ENCODE measurements at regions not wholly inside any gene's neighbourhood (a gene's known extent, or its start where the extent isn't known, plus 50 kb on each side); places are given as distances from the start of the nearest gene placed in this dataset.
"Not testable (repeated sequence)": the region's sequence is repeated elsewhere in the genome, so short reads cannot be mapped to it uniquely, and the experiment has no call there.

GRCh38 chr2:187187519-187187918, 260.5 kb downstream of the CALCRL start:
- Mint-ChIP-seq H3K4me1 (no peaks in the 10 kb centered on the region), H3K27me3 (ENCODE audit: low read depth in 2 of 2) (no peaks in the 10 kb centered on the region)
- intact Hi-C loops (cut with micrococcal nuclease): no loop called here

GRCh38 chr2:187180529-187180928, 267.5 kb downstream of the CALCRL start:
- H3K4me3 ChIP-seq (ENCODE audit: low read length): no peak overlapping the region
- Mint-ChIP-seq H3K27ac (no peak overlapping the region), H3K9me3 (peaks cover 6 to 8% of the 10 kb centered on the region in 2 donors), H3K36me3 (no peaks in the 10 kb centered on the region), H3K27me3 (ENCODE audit: low read depth in 2 of 2) (no peaks in the 10 kb centered on the region), H3K4me3 (no peak overlapping the region), H3K4me1 (no peaks in the 10 kb centered on the region)
- H3K36me3 ChIP-seq (ENCODE audit: control insufficient read depth, insufficient read depth, low read length): no peaks in the 10 kb centered on the region
- no peaks in the 10 kb centered on the region for H3K9me3 ChIP-seq (ENCODE audit: control insufficient read depth, insufficient read depth, low read length)
- intact Hi-C loops (cut with micrococcal nuclease): no loop called here
- ATAC-seq (no peak), DNase-seq (no peak)
- H3K27ac ChIP-seq (ENCODE audit: low read length): no peak overlapping the region
- WGBS (ENCODE audit: insufficient coverage): 94% methylated on average over 3 of the region's 3 CpGs
- TF ChIP-seq CTCF (IDR thresholded peaks at IDR 0.05): no peak
- no peaks in the 10 kb centered on the region for H3K27me3 ChIP-seq (ENCODE audit: control insufficient read depth, insufficient read depth, low read length)
- no peaks in the 10 kb centered on the region for H3K4me1 ChIP-seq (ENCODE audit: control insufficient read depth, insufficient read depth, low read length)

More at GRCh38 chr2:187187519-187187918, 260.5 kb downstream of the CALCRL start:
- TF ChIP-seq CTCF (IDR thresholded peaks at IDR 0.05): no peak
- no peaks in the 10 kb centered on the region for H3K4me1 ChIP-seq (ENCODE audit: control insufficient read depth, insufficient read depth, low read length)
- no peak for DNase-seq
- H3K4me3 ChIP-seq (ENCODE audit: low read length): no peak overlapping the region
- H3K27ac ChIP-seq (ENCODE audit: low read length): no peak overlapping the region
- no peaks in the 10 kb centered on the region for H3K9me3 ChIP-seq (ENCODE audit: control insufficient read depth, insufficient read depth, low read length)
- H3K27me3 ChIP-seq (ENCODE audit: control insufficient read depth, insufficient read depth, low read length): no peaks in the 10 kb centered on the region
- H3K36me3 ChIP-seq (ENCODE audit: control insufficient read depth, insufficient read depth, low read length): no peaks in the 10 kb centered on the region
- Mint-ChIP-seq H3K4me3 (no peak overlapping the region), H3K36me3 (no peaks in the 10 kb centered on the region), H3K27ac (no peak overlapping the region), H3K9me3 (peaks cover 3 to 8% of the 10 kb centered on the region in 2 donors)
- ATAC-seq: no peak

- H3K27ac ChIP-seq (ENCODE audit: low read length); H3K36me3 Mint-ChIP-seq; H3K4me3 ChIP-seq (ENCODE audit: low read length); H3K4me3 Mint-ChIP-seq; H3K36me3 ChIP-seq (ENCODE audit: control insufficient read depth, insufficient read depth, low read length); H3K27ac Mint-ChIP-seq; DNase-seq; H3K4me1 ChIP-seq (ENCODE audit: control insufficient read depth, insufficient read depth, low read length); H3K9me3 ChIP-seq (ENCODE audit: control insufficient read depth, insufficient read depth, low read length); H3K4me1 Mint-ChIP-seq; ATAC-seq; intact Hi-C loops (cut with micrococcal nuclease); H3K27me3 Mint-ChIP-seq (ENCODE audit: low read depth in 2 of 2); H3K27me3 ChIP-seq (ENCODE audit: control insufficient read depth, insufficient read depth, low read length): not testable (repeated sequence)
- WGBS (ENCODE audit: insufficient coverage): 79% methylated on average over 2 of the region's 3 CpGs
- H3K9me3 Mint-ChIP-seq: peaks cover 6 to 11% of the 10 kb centered on the region in 2 donors
Measured at GRCh38 chr2:187178876-187179275, 269.2 kb downstream of the CALCRL start.

GRCh38 chr2:187177253-187177652, 270.8 kb downstream of the CALCRL start:
- H3K9me3 ChIP-seq (ENCODE audit: control insufficient read depth, insufficient read depth, low read length): no peaks in the 10 kb centered on the region
- peaks cover 6 to 9% of the 10 kb centered on the region in 2 donors for H3K9me3 Mint-ChIP-seq
- WGBS (ENCODE audit: insufficient coverage): 97% methylated on average over 10 of the region's 10 CpGs
- no peaks in the 10 kb centered on the region for H3K4me1 ChIP-seq (ENCODE audit: control insufficient read depth, insufficient read depth, low read length)
- ATAC-seq (no peak), DNase-seq (no peak)
- no peak overlapping the region for H3K4me3 ChIP-seq (ENCODE audit: low read length)
- H3K27ac Mint-ChIP-seq: no peak overlapping the region
- intact Hi-C loops (cut with micrococcal nuclease): no loop called here
- no peaks in the 10 kb centered on the region for H3K36me3 ChIP-seq (ENCODE audit: control insufficient read depth, insufficient read depth, low read length)
- no peak for TF ChIP-seq CTCF (IDR thresholded peaks at IDR 0.05)
- H3K27me3 Mint-ChIP-seq (ENCODE audit: low read depth in 2 of 2): no peaks in the 10 kb centered on the region
- H3K27ac ChIP-seq (ENCODE audit: low read length): no peak overlapping the region
- no peak overlapping the region for H3K4me3 Mint-ChIP-seq
- no peaks in the 10 kb centered on the region for H3K4me1 Mint-ChIP-seq
- no peaks in the 10 kb centered on the region for H3K27me3 ChIP-seq (ENCODE audit: control insufficient read depth, insufficient read depth, low read length)
- H3K36me3 Mint-ChIP-seq: no peaks in the 10 kb centered on the region

Measured in natural killer cell (primary cell).